NOMO-1 (cell line): ENCODE measurements at regions not wholly inside any gene's neighbourhood (a gene's known extent, or its start where the extent isn't known, plus 50 kb on each side); places are given as distances from the start of the nearest gene placed in this dataset.
A peak's percentile ranks its signal among the peaks of the same experiment; 100 is the strongest.
"Not testable (repeated sequence)": the region's sequence is repeated elsewhere in the genome, so short reads cannot be mapped to it uniquely, and the experiment has no call there.

Experiments
- DNase-seq, 2 experiments: peaks; one replicate each; lab custom pipeline; 2025; ENCODE audit not compliant: unreplicated experiment in 2 of 2; lab: John Stamatoyannopoulos, UW

DNA sequence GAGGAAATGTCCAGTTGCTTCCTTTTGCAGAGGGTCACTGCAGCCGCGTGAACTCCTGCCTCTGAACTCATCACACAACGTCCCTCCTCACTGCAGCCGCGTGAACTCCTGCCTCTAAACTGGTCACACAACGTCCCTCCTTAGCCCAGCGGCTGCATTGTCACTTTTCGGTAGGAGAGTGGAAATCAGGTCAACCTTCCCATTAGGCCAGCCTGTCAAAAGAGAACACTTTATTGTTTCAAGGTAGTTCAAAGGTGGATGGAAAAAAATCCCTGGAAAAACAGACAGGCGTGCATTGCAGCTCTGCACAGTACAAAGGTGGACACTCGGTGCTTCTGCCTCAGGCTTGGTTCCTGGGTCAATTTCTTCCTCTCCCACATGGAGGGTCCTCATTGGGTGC is 280.2 kb downstream of the FOXL1 start:
- DNase-seq: no peak

DNA sequence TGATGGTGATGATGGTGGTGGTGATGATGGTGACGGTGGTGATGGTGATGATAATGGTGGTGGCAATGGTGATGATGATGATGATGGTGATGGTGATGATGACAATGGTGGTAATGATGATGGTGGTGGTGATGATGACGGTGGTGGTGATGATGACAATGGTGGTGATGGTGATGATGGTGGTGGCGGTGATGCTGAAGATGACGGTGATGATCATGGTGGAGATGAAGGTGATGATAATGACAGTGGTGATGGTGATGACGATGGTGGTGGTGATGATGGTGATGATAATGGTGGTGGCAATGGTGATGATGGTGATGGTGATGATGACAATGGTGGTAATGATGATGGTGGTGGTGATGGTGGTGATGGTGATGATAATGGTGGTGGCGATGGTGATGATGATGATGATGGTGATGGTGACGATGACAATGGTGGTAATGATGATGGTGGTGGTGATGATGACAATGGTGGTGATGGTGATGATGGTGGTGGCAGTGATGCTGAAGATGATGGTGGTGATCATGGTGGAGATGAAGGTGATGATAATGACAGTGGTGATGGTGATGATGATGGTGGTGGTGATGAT is 283.0 kb downstream of the FOXL1 start:
- DNase-seq: not testable (repeated sequence)

DNA sequence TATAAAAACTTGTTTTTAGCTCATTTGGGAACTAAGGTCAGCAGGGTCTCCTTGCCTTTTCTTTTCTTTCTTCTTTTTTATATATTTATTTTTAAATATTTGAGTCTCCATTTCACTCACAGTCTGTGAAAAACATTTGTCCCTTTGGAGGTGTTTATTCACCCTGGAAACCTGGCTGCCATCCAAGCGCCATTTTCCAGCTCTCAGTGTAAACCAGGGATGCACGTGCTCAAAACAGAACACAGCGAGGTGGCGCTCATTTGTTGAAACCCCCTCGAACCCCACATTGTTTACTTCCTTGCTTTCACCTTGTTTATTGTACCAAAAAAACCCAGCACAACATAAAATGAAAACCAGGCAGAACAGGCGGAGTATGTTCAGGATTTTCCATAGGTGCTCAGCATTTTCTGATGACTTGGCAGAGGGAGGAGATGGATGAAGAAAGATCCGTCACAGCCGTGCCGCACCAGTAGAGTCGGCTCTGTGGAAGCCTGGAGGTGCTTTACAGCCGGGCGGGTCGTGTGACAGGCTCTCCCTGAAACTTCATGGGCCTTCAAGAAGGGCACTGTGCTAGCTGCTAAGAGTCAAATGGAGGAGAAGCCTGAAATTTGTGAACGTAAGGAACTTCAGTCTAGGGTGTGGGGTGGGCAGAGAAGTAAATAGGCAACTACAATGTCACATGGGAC is 284.4 kb downstream of the FOXL1 start:
- no peak for DNase-seq

DNA sequence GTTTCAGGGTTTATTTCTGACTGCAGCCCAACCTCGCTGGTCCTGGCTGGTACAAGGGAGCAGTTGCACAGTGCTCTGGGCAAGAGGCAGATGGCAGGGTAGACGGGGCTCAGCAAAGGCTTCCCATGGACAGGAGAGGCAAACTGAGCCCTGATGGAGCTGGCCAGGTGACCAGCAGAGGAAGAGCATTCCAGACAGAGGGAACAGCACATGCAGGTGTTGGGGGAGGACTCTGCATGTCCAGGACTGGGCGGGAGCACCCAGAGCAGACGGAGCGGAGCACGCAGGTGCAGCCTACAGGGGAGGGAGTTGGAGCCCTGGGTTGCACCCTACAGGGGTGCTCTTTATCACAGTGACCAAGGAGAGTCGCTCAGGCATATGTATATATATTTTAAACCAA is 285.3 kb downstream of the FOXL1 start:
- DNase-seq: no peak

DNA sequence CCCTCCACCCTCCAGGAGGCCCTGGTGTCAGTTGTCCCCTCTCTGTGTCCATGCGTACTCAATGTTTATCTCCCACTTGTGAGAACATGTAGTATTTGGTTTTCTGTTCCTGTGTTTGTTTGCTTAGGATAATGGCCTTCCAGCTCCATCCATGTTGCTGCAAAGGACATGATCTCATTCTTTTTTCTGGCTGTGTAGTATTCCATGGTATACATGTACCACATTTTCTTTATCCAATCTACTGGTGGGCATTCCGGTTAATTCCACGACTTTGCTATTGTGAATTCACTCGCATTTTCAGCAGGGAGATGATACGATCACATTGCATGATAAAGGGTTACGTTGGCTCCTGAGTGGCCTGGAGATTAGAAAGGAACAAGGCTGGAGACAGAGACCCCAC is 286.2 kb downstream of the FOXL1 start:
- no peak for DNase-seq

DNA sequence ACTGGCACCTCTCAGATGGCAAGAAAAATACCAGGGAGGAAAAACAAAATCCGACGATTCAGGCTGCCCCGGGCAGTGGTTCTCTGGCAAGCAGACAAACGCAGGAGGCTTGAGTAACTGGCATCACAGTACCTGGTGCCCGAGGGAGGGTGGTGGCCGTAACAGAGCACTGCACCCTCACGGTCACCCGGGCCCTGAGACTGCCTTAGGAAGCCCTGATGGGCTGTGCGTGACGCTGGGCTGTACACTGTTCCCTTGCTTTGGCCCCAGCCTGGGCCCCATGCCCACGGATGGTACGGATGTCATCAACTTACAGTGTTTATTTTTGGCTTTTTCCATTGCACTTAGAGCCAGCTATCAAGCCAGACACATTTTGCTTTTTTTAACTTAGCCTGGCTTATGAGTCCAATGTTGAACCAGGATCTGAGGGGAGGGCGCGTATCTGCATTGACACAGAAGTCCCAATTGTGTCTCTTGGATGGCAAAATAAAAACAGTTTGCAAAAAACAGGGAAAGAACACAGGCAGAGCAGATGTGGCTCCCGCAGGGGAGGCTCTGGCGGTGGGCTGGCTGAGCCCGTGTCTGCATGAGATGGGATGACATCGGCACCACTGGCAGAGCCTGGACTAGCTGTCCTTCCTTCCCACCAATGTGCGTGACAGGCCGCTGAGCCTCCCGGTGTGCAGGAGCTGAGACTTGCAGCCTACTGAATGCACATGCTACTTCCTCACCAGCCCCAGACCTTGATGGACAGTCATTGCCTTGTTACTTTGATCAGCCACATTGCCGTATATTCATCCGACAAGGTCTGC is 287.7 kb downstream of the FOXL1 start:
- no peak for DNase-seq

DNA sequence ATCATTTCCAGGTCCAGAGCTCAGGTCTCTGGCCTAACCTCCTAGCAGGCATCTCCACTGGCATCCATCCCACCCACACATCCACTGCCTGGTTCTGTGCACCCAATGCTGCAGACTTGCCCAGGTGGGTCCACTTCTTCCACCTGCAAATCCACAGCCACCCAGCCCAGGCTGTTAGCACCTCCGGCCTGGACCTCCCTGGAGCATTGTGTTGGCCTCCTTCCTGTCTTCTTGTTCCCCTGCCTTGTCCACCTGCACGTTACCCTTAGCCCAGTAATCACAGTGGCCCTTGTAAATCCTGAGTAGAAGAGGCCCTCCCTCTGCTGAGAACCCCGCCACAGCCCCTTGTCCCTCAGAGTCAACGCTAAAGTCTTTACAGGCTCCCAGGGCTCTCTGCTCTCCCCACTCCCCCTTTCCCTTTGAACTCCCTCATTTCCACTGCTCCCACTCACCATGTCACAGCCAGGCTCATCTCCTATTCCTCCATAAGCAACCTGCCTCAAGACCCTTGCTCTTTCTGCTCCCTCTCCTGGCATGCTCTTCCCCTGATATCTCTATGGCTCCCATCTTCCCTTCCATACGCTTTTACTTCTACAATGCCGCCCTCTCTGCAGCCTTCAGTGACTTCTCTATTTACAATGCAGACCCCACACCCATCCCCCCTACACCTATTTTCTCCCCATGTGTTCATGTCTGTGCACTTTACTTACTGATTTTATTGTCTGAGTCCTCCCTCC is 288.8 kb downstream of the FOXL1 start:
- no peak for DNase-seq

DNA sequence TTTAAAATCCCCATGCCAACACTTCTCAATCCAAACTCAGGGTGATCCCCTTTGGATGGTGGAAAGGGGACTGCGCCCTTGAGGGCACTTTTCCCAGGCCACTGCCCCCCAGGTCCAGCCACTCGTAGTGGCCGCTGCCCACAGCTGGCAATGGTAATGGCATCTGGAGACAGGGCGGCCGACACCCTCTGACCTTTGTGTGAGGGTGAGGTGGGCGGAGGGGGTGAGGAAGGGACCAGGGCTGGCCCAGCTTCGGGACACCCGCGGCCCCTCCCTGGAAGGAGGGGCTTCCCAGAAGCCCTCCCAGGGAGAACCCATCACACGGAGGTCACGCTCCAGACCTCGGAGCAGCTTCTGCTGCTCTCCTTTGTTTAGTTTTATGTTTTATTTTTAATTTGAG is 289.7 kb downstream of the FOXL1 start:
- DNase-seq: no peak

DNA sequence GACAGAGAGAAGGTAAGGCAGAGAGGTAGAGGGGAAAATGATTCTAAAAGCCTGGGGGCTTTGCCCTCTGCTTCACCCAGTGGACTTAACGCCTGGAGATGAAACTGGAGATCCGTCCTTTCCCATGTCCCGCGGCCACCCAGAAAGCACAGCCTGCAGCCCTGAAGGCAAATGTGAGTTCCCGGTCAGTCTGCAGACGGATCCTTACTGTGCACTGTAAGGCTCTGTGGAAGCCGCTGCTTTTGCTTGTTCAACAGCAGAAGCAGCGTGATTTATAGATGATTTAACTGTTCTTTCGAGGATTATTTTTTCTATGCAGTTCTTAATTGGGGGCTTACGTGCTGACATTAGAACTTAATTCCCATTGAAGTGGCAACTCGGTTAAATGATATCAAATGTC is 290.4 kb downstream of the FOXL1 start:
- DNase-seq: no peak

DNA sequence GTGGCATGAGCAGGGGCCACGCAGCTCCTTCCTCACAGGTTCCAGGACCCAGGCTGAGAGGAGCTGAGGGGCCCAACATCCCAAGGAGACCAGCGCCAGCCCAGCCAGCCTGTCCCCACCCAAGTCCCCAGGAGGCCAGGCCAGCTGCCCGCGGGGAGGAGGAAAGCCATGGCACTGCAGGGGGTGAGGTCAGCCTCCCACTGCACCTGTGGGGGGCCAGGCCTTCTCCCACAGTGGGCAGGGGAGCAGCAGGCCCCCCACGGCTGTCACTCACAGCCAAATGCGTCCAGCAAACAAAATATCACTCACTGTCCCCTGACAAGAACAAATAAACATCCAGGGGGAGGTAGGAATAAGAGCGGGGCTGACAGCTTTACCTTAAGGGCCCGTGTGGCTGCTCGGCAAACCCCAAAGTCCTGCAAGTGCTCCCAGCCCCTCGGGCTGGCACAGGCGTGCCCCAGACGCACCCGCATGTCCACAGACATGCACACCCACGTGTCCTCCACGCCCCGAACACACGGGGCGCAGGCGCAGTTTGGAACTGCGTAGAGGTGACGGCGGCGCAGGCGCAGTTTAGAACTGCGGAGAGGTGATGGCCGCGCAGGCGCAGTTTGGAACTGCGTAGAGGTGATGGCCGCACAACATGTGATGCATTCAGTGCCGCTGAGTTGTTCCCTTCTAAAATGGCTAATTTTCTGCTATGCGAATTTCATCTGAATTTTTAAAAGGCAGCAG is 291.1 kb downstream of the FOXL1 start:
- DNase-seq: no peak

DNA sequence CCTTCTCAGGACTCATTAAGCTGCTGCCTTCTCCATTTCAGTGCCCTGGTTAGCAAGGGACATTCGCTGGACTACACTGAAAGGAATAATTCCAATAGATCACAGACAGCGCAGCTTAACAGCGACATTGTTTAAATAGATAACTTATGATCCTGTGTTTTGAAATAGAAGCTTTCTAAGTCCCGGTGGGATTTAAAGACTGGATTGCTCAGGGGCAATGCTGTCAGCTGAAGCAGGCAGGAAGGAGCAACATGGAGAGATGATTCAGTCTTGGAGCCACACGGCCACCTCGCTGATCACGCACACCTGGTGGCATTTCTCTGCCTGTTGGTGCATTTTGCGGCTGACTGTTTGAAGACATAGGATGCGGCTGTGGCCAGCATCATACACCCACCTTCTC is 292.0 kb downstream of the FOXL1 start:
- no peak for DNase-seq

DNA sequence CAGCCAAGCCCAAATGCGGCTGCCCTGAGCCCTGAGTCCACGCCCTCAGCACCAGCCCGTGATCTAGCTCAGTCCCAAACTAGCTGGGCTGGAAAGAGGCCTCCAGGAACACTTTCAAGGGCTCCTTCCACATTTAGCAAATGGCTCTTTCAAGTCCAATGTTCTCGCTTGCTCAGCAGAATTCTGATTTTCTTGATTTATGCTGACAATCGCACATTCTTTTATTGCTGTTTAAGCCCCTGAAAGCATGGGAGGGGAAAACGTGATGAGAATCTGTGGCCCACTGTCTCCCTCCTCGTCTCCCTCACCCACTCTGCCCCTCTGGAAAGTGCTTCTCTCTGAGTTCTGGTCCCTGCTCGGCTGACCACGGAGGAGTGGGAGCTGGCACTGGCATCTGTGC is 293.8 kb downstream of the FOXL1 start:
- DNase-seq: no peak

DNA sequence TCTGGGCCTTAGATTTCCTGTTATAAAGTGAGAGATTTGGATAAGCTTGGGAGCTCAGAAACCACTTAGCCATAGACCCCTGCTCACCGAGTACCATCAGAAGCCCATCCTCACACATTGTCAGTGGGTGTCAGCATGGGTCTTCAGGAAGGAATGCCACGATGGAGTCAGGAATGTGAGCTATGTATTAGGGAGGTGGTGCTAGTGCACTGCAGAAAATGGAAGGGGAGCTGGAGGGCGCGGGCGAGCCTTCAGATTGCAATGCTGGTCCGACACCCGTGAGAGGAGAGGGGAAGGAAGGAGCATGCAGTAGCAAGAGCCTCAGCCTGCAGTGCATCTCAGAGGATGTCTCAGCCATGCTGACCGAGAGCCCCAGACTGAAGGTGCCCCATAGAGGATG is 294.5 kb downstream of the FOXL1 start:
- no peak for DNase-seq

DNA sequence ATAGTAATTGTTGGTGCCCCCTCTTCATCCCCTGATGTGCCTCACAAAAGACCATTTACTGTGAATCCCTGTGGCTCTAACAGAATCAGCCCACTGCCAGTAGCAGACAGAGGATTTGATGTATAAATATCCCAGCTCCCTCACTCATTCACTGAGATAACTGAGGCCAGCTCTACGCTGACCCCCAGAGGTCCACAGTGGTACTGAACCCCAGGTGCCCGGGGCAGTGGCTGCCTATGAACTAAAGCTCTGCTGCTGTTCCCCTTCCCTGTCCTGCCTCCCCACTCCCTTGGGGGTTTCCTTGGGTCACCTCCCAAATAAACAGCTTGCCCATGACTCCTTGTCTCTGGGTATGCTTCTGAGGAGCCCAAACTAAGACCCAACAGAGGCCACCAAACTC is 295.8 kb downstream of the FOXL1 start:
- DNase-seq: peak in 1 of 2 experiments; percentile 4

DNA sequence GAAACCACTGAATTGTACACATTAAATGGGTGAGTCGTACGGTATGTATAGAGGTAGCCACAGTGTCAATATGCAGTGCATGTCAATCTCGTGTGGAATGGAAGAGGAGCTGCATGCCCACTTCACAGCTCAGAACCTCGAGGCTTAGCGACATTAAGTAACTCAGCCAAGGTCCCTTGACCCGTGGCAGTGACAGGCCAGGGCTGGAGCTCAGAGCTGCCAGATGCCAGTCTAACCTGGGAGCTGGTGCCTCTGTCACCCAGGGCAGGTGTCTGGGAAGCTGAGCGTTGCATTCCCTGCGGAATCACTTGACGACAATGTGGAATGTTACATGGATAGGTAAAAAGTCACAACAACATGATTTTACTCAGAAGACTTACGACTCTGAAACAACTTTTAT is 298.1 kb downstream of the FOXL1 start:
- DNase-seq: no peak

DNA sequence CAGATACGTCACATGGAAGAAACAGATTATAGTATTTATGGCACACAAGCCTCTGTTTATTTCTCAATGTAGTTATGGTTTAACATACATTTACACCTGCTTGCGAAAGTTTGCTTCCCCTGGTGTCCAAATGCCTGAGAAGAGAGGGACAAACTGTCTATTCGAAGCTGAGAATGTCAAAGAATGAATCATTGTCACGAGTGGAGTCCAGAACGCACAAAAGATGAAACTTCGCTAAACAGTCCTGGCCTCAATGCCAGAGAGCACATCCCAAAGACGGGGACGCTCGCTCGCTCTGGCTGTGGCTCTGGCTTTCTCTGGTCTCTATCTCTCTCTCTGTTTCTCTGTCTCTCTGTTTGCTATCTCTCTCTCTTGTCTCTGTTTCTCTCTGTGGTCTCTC is 298.8 kb downstream of the FOXL1 start:
- peak in 1 of 2 experiments; percentile 5 for DNase-seq

DNA sequence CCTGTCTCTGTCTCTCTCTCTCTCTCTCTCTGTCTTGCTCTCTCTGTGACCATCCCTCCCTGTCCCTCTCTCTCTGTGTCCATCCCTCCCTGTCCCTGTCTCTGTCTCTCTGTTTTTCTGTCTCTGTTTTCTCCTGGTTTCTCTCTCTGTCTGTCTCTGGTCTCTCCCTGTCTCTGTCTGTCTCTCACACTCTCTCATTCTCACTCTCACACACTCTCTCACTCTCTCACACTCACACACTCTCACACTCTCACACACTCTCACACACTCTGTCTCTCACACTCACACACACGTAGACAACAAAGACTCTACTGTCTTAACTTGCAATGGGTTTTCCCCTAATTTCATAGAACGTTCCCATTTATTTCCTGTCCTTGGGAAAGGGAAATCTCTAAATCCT is 299.5 kb downstream of the FOXL1 start:
- DNase-seq: no peak

DNA sequence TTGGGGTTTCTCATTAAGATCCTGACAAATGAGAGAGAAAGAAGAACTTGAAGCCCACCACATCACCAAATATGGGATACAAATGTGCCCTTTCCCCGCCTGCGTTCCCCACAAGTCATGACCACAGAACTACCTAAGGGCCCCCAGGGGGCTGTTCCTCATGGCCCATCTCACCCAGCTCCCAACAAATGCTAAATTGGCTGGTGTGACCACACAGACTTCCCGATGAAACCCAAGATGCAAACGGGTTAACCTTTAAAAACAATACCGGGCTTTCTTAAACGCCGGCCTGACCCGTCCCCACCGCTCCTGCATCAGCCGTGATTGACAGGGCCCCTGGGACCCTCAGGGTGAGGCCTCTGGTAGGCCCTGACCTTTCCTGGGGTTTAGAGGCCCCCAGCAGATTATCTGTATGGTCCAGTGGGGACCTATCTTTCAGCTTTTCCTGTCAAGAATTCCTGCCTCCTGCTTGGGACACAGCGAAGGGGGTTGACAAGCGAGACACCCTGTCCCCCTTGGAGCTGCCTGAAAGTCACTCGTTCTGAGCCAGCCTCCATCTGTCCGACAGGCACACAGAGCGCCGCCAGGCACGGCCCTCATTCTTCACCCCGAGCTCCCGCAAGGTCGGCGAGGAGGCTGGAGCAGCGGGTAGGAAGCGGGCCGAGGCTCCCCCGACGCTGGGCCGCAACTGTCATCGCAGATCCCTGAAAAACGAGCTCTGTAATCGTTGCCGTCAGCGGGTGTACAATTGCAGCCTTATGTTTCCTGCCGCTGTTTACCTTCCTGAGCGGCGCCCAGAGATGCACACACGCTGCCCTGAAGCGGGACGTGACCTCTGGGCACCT is 300.1 kb downstream of the FOXL1 start:
- no peak for DNase-seq

DNA sequence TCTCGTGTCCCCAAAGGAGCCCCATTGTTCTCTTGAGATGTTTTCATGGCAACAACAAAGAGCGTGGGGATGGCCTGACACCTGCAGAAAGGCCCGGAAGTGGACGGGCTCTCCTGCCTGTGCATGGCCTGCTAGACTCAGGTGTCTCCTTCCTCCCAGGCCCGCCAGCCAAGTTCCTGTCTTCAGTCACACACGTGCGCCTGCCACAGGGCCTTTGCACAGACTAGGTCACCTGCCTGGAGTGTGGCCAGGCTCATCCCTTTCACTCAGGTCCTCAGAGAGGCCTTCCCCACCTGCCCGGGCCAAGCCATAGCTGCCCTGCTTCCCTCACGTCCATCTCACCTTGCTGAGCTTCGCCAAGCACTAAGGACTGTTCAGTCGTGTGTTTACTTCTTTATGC is 300.9 kb downstream of the FOXL1 start:
- no peak for DNase-seq
